GM19043 (cell line): ENCODE measurements at regions not wholly inside any gene's neighbourhood (a gene's known extent, or its start where the extent isn't known, plus 50 kb on each side); places are given as distances from the start of the nearest gene placed in this dataset.
A peak's percentile ranks its signal among the peaks of the same experiment; 100 is the strongest.
"Not testable (repeated sequence)": the region's sequence is repeated elsewhere in the genome, so short reads cannot be mapped to it uniquely, and the experiment has no call there.

Experiments
- ATAC-seq: cut with Tn5 transposase; IDR thresholded peaks from one replicate; pipeline ENCODE4 v1.9.1; 2021; ENCODE audit warnings: low read depth; ENCODE audit not compliant: unreplicated experiment

DNA sequence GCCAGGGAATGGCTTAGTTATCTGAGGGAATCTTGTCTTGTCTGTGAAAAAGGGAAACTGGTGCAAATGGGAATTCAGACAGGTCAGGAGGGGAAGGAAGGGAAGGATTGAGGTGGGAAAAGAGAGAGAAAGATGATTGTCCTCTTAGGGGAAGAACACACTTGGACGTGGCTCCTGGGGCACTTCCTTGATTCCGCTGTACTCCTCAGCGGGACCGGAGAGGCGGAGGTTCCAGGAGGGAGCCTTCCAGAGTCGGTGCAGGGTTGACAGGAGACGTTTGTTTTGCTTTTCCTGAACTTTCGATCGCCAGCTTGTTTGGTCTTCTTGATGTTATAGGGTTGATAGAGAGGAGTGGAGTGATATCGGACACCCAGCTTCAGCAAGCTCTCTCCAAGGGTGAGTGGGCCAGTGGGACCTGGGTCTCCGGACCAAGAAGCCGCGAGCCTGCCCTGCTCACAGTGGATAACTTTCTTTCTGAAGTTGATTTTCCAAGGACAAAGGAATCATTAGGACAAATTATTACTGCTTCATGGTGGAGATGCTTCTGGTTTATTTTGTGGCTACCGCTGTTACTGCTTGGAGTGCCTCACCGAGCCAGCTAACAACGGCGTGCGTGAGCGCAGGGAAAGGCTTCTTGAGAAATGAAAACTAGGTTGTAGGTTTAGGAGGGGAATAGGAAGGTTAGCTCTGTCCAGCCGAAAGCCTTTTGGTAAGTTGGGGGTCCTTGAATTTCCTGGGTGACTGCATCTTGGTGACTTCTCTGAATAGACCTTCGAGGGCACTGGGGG, 52.4 kb upstream of the APOD start:
- ATAC-seq: not testable (repeated sequence)

GRCh38 chr3:195635262-195635873, 51.6 kb upstream of the APOD start:
- not testable (repeated sequence) for ATAC-seq

GRCh38 chr3:195634426-195635261, 50.9 kb upstream of the APOD start:
- ATAC-seq: peak; percentile 93
